GM06990 (cell line): ENCODE measurements at regions not wholly inside any gene's neighbourhood (a gene's known extent, or its start where the extent isn't known, plus 50 kb on each side); places are given as distances from the start of the nearest gene placed in this dataset.

Experiments used
- DNase-seq: peaks from one replicate; pipeline ENCODE4 v3.0.0-alpha.2; 2011; ENCODE audit not compliant: insufficient read length; ENCODE audit errors: extremely low read depth
- H3K27me3 ChIP-seq: replicated peaks from 2 replicates; pipeline ENCODE4 v1.6.0; 2011; ENCODE audit warnings: low read length; ENCODE audit not compliant: control insufficient read depth, insufficient read depth
- H3K36me3 ChIP-seq: 2 replicates; pipeline ENCODE4 v1.5.1; 2011; ENCODE audit warnings: low read length; ENCODE audit not compliant: control insufficient read depth, insufficient read depth
- H3K4me3 ChIP-seq: replicated peaks from 2 replicates; pipeline ENCODE4 v1.5.1; 2011; ENCODE audit warnings: low read depth, mild to moderate bottlenecking, control low read depth, low read length
- TF ChIP-seq, protein P1 (sequence below): IDR thresholded peaks from 2 replicates; pipeline ENCODE4 v1.5.1; 2011; ENCODE audit warnings: low read length, control low read depth, mild to moderate bottlenecking, inconsistent platforms; ENCODE audit not compliant: insufficient read depth, poor library complexity, severe bottlenecking

DNA sequence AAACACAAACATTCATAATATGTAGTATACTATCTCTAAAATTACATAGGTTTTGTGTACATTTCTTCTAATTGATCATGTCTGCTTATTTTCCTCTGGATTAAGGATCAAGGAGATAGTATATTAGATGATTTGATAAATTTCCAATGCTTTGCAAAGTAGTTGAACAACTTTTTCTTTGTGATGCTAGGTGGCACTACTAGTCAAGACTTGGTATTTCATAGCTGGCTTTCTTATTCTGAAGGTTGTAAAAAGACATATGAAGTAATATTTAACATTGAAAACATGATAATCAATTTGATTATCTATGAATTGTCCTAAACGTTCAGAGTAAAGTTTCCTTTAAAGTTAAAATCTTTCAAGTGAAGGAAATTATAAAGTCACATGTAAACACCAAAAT, 106.1 kb upstream of the FGF10 start:
- Histone ChIP-seq H3K4me3 (no peak overlapping the region), H3K36me3 (no peaks in the 10 kb centered on the region), H3K27me3 (no peaks in the 10 kb centered on the region)
- TF ChIP-seq, protein P1, sequence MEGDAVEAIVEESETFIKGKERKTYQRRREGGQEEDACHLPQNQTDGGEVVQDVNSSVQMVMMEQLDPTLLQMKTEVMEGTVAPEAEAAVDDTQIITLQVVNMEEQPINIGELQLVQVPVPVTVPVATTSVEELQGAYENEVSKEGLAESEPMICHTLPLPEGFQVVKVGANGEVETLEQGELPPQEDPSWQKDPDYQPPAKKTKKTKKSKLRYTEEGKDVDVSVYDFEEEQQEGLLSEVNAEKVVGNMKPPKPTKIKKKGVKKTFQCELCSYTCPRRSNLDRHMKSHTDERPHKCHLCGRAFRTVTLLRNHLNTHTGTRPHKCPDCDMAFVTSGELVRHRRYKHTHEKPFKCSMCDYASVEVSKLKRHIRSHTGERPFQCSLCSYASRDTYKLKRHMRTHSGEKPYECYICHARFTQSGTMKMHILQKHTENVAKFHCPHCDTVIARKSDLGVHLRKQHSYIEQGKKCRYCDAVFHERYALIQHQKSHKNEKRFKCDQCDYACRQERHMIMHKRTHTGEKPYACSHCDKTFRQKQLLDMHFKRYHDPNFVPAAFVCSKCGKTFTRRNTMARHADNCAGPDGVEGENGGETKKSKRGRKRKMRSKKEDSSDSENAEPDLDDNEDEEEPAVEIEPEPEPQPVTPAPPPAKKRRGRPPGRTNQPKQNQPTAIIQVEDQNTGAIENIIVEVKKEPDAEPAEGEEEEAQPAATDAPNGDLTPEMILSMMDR, result no peak
- DNase-seq, result no peak

DNA sequence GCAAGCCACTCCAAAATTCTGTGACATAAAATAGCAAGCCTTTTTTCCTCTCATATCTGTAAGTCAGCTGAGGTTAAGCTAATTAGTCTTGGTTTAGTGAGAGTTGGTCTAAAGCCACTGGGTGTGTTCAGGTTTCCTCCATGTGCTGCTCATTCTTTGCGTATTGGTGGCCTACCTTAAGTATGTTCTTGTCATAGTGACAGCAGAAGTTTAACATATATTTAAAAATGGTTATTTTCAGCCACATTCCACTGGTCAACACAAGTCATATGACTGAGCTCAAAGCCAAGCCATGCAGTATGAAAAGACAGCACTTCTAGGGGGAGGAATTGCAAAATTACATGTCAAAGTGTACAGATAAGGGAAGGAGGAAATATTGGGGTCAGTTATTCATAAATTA, 100.5 kb upstream of the FGF10 start:
- TF ChIP-seq, protein P1, result no peak
- no peak overlapping the region for H3K4me3 ChIP-seq
- no peak for DNase-seq
- no peaks in the 10 kb centered on the region for H3K27me3 ChIP-seq
- no peaks in the 10 kb centered on the region for H3K36me3 ChIP-seq

DNA sequence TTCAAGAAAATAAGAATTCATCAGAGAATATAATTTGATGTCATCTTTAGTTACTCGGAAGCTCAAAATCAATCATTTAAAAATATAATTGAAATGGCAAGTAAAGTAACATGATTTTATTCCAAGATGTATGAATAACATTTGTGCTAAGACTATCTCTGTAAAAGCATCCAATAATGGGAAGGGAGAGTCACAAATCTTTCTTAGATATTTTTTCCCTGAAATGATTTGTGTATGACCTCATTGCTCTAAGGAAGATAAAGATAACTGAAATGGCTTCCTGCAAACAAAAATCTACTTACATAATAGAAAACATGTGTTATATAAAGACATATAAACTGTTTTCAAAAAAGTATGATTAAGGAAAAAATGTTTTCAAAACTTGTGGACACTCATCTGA, 97.4 kb upstream of the FGF10 start:
- TF ChIP-seq, protein P1, result no peak
- Histone ChIP-seq H3K4me3 (no peak overlapping the region), H3K27me3 (no peaks in the 10 kb centered on the region), H3K36me3 (no peaks in the 10 kb centered on the region)
- DNase-seq, result no peak

DNA sequence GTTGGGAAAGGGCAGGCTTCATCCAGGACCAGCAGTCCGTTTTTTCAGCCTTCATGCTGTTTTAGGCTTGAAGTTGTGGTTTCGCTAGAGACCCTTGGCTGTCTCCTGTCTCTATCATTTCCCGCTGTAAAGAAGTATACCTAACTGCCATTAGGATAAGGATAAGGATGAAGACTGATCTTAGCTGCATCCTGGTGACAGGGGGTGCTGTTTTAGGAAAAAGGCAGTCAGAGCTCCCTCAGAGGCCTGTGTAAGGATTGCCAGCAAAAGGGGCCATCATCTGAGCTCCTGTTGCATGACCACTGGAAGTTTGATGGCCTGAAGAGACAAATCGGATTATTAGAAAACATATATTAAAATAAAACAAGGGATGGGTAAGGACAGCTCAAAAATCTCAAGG, 64.8 kb upstream of the FGF10 start:
- no peak overlapping the region for H3K4me3 ChIP-seq
- H3K36me3 ChIP-seq, result no peaks in the 10 kb centered on the region
- no peaks in the 10 kb centered on the region for H3K27me3 ChIP-seq
- DNase-seq, result no peak
- TF ChIP-seq, protein P1, result no peak

DNA sequence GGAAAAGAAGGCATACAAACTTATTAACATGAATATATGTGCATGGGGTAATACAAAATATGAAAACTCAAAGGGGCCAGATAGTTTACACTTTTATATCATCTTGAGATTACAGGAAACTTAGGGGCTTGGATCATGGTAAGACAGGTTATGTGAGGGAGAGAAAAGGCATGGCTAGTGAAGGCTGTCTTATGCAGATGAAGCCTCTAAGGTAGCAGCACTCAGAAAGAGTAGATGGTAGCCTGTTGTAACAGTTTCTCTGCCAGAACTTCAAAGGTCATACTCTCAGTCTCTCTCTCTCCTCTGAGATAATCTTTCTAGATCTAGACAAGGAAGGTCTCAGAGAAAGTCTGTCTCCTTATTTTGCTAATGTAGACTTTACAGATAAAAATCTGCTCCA, 57.2 kb upstream of the FGF10 start:
- DNase-seq, result no peak
- Histone ChIP-seq H3K27me3 (no peaks in the 10 kb centered on the region), H3K36me3 (no peaks in the 10 kb centered on the region), H3K4me3 (no peak overlapping the region)
- TF ChIP-seq, protein P1, result no peak

DNA sequence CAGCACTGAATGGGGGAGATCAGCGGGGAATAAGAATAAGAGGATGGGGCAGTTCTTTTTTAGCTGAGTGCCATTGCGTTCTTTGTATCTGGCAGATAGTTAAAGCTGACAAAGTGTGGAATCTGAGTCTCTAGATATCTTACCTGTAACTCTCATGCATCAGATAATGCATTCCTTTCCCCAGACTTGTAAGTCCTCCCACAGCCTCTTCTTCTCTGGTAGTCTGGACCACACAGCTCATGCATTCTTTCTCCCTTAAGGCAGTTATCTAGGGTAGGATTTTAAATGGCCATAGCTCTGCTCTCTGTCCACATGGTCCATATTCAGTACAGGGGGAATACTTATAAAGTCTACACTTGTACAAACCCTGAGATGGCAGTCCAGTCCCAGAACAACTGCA, 54.0 kb upstream of the FGF10 start:
- Histone ChIP-seq H3K4me3 (no peak overlapping the region), H3K36me3 (no peaks in the 10 kb centered on the region), H3K27me3 (no peaks in the 10 kb centered on the region)
- DNase-seq, result no peak
- TF ChIP-seq, protein P1, result no peak
